ENCODE measurements at regions not wholly inside any gene's neighbourhood (a gene's known extent, or its start where the extent isn't known, plus 50 kb on each side); places are given as distances from the start of the nearest gene placed in this dataset.

DNA sequence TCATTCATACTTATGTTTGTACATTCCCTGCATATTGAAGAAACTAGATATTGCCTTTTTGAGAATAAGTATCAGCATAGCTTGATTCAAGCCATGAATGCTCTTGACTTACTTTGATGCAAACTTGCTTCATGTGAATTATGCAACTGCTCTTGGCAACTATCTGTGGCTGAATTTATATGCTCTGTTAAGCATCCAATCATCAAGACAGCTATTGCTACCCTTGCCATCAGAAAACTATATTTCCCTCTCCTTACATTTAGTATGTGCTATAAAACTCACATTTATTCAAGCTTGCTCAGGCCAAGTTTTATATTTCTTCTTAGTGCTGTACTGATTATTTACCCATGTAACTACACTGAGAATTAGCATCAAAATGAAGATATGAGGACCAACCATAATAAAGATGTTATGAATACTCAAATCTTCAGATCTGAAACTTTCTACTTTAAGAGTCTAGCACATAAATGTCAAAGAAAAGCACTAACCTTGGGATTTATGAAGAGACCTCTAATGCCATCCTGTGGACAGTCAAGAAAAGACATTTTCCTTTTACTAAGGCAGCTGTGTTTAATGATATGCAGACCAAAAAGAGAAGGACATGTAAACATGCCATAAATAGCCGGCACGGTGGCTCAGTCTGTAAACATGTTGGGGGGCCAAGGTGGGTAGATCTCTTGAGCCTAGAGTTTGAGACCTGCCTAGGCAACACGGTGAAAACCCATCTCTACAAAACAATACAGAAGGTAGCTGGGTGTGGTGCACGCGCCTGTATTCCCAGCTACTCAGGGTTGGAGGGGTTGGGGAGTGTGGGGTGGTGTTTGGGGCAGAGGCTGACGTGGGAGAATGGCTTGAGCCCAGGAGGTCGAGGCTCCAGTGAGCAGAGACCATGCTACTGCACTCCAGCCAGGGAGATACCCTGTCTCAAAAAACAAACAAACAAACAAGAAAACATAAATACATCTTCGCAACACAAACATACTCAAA, 267.0 kb upstream of the TYRP1 start:
- Histone ChIP-seq H3K4me3 (ENCODE audit: insufficient read depth, low read depth, low read length) (no peak overlapping the region), H3K4me1 (ENCODE audit: control insufficient read depth, insufficient read depth, low read length) (no peaks in the 10 kb centered on the region), H3K9me1 (ENCODE audit: insufficient read depth, low read length) (no peaks in the 10 kb centered on the region), H2BK5ac (ENCODE audit: low read depth, low read length, poor library complexity, severe bottlenecking) (no peak overlapping the region), H2AK9ac (replicated peaks; ENCODE audit: low read depth, low read length, poor library complexity) (no peak overlapping the region), H2AFZ (replicated peaks; ENCODE audit: low read length, poor library complexity) (no peak overlapping the region), H2BK20ac (ENCODE audit: low read depth, low read length) (no peak overlapping the region), H3K4me2 (ENCODE audit: low read depth, low read length) (no peak overlapping the region), H2BK15ac (ENCODE audit: low read depth, low read length) (no peak overlapping the region), H3K27ac (ENCODE audit: insufficient read depth, low read length) (no peak overlapping the region), H4K8ac (ENCODE audit: low read depth in 2 of 2, low read length in 2 of 2) (no peak overlapping the region), H3K27me3 (ENCODE audit: control insufficient read depth, insufficient read depth, low read length) (no peaks in the 10 kb centered on the region), H4K91ac (ENCODE audit: insufficient read depth, low read depth, low read length) (no peak overlapping the region), H3K23ac (ENCODE audit: low read depth, low read length) (no peak overlapping the region), H4K20me1 (ENCODE audit: insufficient read depth, low read length) (no peaks in the 10 kb centered on the region), H3K36me3 (ENCODE audit: control insufficient read depth, insufficient read depth, low read length) (no peaks in the 10 kb centered on the region), H2AK5ac (ENCODE audit: low read depth, low read length) (no peak overlapping the region), H3K4ac (ENCODE audit: low read depth, low read length) (no peak overlapping the region), H3K9me3 (ENCODE audit: control insufficient read depth, insufficient read depth, low read length) (no peaks in the 10 kb centered on the region), H3K18ac (ENCODE audit: low read depth, low read length) (no peak overlapping the region), H2BK120ac (ENCODE audit: low read depth, low read length) (no peak overlapping the region), H4K5ac (ENCODE audit: low read depth, low read length) (no peak overlapping the region), H3K79me1 (ENCODE audit: low read depth in 1 of 2, low read length in 2 of 2) (no peaks in the 10 kb centered on the region), H3K9ac (ENCODE audit: low read depth, low read length) (no peak overlapping the region), H3K14ac (replicated peaks; ENCODE audit: low read depth, low read length) (no peak overlapping the region), H3K56ac (ENCODE audit: extremely low read depth, insufficient read depth, low read length) (no peak overlapping the region)
- dilution Hi-C loops (cut with HindIII; ENCODE audit: low sequenced_read_pairs, unreplicated experiment): no loop called here
- ChIA-PET POLR2A (ENCODE audit: unreplicated experiment) (interaction anchor here (0.6 kb wide), 1 partner anchor 64 kb away, joined by 3 read pairs; no protein-coding TSS in a partner anchor), CTCF (interaction anchor here (0.6 to 1.2 kb wide), 2 partner anchors 14 to 243 kb away, joined by 3 read pairs; no protein-coding TSS in a partner anchor)
- TF ChIP-seq POLR2A (IDR thresholded peaks at IDR 0.05; ENCODE audit: low read depth, low read length) (no peak), CHD1 (IDR thresholded peaks at IDR 0.05; ENCODE audit: low read depth, low read length) (no peak), BHLHE40 (IDR thresholded peaks at IDR 0.05; ENCODE audit: low read depth, low read length) (no peak), FOS (IDR thresholded peaks at IDR 0.05; ENCODE audit: low read depth, low read length) (no peak), MAZ (IDR thresholded peaks at IDR 0.05; ENCODE audit: borderline replicate concordance, low read depth, low read length) (no peak), SMC3 (IDR thresholded peaks at IDR 0.05; ENCODE audit: low read depth, low read length) (no peak), RCOR1 (IDR thresholded peaks at IDR 0.05; ENCODE audit: insufficient replicate concordance, low read length) (no peak)
- TF ChIP-seq, protein P1, sequence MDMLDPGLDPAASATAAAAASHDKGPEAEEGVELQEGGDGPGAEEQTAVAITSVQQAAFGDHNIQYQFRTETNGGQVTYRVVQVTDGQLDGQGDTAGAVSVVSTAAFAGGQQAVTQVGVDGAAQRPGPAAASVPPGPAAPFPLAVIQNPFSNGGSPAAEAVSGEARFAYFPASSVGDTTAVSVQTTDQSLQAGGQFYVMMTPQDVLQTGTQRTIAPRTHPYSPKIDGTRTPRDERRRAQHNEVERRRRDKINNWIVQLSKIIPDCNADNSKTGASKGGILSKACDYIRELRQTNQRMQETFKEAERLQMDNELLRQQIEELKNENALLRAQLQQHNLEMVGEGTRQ (IDR thresholded peaks at IDR 0.05; ENCODE audit: low read depth, low read length): no peak
- TF ChIP-seq, protein P2, sequence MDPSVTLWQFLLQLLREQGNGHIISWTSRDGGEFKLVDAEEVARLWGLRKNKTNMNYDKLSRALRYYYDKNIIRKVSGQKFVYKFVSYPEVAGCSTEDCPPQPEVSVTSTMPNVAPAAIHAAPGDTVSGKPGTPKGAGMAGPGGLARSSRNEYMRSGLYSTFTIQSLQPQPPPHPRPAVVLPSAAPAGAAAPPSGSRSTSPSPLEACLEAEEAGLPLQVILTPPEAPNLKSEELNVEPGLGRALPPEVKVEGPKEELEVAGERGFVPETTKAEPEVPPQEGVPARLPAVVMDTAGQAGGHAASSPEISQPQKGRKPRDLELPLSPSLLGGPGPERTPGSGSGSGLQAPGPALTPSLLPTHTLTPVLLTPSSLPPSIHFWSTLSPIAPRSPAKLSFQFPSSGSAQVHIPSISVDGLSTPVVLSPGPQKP (IDR thresholded peaks at IDR 0.05; ENCODE audit: borderline replicate concordance, low read depth, low read length): no peak
- in situ Hi-C loops (cut with MboI; ENCODE audit: low sequenced_read_pairs): no loop called here
- intact Hi-C loops (cut with micrococcal nuclease): no loop called here
- DNase-seq (no peak), ATAC-seq (ENCODE audit: low read depth) (no peak)
- WGBS, 2 experiments (ENCODE audit: extremely low coverage in 2 of 2, insufficient read length in 1 of 2): 100% methylated on average over 1 of the region's 8 CpGs; no CpG with 5 or more reads in 1 of the 2 experiments
- no TSS peak for BruUV-seq (replicated peaks)

Data from IMR-90 (cell line).